Brain pericyte (primary cell): ENCODE measurements at regions not wholly inside any gene's neighbourhood (a gene's known extent, or its start where the extent isn't known, plus 50 kb on each side); places are given as distances from the start of the nearest gene placed in this dataset.
"Not testable (repeated sequence)": the region's sequence is repeated elsewhere in the genome, so short reads cannot be mapped to it uniquely, and the experiment has no call there.

ENCODE experiments used
- DNase-seq: peaks from one replicate; pipeline ENCODE4 v3.0.0-alpha.2; 2012; ENCODE audit warnings: low read depth, low spot score

DNA sequence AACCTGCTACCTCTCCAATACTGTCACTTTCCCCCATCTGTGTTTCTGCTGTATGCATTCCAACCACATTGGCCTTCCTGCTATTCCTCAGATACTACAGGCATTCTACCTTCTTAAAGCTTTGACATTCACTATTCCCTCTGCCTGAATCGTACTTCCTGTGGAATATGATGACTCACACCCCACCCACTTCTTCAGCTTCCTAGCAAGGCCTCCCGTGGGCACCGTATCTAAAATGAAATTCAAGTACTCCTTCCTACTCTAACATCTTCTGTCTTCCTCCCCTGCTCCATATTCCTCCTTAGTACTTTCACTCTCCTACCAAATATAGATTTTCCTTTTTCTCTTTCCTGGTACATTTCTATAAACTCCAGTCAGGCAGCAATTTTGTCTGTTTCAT is 710.4 kb downstream of the RNF144A start:
- no peak for DNase-seq

DNA sequence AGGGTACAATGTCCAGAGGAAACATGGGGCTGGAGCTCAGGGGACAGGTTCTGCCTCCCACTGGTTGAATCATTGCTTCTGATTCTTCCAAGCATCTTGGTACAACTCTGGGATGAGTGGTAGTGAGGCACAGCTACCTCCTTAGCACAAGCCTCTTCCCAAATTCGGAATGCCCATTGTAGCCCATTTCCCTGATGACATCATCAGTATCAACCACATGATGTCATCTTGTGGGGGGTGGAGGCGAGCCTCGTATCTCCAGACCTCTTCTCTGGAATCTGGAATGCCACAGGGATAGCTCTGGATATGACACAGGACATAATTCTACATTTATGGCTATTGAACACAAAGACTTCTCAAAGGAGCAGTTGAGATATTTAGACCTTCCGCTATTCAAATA is 715.2 kb downstream of the RNF144A start:
- DNase-seq: peak; percentile 0

DNA sequence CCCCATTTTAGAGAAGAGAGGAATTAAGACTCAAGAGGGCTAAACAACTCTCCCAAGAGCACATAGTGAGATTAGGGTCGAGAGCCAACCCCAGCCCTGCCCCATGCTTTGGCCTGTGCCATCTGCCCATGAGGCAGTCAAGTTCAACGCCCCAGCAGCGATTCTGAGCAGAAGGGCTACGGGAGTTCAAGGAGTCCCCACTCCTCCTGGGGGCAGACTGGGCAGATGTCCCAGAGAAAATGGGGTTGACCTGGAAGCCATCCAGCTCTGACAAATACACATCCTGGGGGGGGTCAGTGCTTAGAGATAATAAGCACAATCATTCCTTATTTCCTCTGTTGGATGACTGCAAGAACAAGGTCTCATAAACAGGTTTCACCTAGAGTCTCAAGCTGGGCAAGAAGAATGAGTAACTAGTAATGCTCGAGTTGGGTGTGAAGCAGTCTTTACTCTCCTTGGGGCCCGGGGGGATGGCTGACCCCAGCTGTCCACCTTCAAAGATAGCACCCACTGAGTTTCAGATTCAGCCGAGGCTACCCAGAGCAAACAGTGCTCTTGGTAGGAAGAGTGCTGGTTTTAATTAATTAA is 716.4 kb downstream of the RNF144A start:
- DNase-seq: no peak

DNA sequence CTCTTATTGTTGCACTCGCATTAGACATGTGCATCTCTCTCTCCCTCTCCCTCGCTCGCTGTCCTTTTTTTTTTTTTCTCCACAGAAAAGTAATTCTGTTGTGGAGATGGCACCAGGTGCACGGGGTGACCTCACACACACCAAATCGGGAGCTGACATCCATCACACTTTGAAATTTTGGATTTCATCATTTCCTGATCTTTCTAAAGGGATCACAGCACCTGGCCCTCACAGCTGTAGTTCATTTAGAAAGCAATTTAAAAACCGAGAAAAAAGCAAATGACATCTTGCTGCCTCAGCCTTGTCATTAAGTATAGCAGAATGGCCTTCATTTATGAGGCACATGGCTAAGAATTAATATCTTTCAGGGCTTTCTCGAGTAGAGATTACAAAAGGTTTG is 717.2 kb downstream of the RNF144A start:
- DNase-seq: no peak

DNA sequence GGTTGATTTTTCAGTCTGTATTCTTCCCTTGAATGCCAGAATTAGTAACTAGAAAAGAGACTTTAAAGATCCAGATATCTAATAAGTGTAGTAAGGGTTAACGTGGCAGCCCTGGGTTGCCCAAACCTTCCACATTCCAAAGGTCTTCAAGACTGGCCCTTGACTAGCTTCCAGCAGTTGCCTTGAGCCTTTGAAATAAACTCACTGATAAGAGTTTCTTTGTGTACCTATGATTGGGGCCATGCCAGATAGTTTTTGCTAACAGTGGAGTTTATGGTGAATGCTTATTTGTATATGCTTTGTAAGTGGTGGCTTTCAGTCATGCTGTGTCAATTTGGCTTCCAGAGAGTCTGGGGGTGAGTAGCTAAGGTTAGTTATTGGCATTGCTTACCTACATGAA is 722.3 kb downstream of the RNF144A start:
- DNase-seq: no peak

DNA sequence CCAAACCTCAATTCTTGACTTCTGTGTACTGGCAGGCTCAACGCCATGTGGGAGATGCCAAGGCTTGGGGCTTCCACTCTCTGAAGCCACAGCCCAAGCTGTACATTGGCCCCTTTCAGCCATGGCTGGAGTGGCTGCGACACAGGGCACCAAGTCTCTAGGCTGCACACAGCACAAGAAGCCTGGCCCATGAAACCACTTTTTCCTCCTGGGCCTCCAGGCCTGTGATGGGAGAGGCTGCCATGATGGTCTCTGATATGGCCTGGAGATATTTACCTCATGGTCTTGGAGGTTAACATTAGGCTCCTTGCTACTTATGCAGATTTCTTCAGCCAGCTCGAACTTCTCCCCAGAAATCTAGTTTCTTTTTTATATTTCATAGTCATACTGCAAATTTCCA is 724.1 kb downstream of the RNF144A start:
- DNase-seq: not testable (repeated sequence)

DNA sequence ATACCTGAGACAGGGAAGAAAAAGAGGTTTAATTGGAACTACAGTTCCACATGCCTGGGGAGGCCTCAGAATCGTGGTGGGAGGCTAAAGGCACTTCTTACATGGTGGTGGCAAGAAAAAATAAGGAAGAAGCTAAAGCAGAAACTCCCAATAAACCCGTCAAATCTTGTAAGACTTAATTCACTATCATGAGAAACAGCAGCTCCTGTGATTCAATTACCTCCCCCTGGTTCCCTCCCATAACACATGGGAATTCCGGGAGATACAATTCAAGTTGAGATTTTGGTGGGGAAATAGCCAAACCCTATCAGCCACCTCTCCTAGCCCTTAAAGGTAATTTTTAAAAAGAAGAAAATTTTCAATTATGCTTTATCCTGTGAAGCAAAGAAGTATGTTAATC is 728.8 kb downstream of the RNF144A start:
- DNase-seq: no peak

DNA sequence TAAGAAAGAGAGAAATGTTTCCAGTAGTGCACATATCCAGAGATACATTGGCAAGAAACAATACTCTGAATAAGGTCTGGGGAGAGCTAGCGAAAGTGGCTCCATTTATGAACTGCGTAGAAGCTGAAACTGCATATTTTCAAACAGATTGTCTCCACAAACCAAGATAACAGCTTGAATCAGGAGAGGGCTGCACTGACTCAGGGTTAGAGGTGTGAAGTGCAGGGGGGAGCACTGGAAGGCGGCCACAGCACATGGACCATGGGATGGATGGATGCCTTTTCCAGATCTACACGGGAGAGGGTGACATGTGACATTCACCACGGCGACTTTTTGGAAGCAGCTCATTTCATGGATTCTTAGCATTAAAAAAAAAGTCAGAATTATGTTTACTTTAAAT is 729.4 kb downstream of the RNF144A start:
- DNase-seq: no peak

DNA sequence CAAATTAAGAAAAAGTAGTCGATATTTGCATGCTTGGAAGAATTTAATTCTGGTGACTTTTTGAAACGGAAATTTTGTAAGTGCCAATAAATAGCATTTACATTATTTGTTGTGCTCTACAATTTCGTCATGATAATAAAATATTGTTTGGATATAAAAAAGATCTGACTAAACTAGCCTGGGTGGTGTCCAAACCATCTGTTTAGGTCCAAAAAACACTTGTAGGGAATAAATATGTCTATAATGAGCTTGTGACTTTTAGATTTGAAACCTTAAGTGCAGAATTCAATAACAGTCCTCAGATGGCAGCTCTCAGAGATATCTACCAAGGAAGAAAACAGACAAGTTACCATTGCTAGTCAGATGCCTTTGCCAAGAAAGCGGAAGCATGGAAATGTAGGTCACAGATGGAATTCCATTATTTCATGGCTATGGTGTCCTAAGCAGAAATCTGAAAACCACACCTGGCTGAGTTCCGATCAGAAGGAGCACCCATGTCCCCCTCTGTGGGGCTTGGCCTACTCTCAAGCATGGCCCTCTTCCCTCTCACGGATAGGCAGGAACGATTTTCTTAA is 731.1 kb downstream of the RNF144A start:
- DNase-seq: no peak

DNA sequence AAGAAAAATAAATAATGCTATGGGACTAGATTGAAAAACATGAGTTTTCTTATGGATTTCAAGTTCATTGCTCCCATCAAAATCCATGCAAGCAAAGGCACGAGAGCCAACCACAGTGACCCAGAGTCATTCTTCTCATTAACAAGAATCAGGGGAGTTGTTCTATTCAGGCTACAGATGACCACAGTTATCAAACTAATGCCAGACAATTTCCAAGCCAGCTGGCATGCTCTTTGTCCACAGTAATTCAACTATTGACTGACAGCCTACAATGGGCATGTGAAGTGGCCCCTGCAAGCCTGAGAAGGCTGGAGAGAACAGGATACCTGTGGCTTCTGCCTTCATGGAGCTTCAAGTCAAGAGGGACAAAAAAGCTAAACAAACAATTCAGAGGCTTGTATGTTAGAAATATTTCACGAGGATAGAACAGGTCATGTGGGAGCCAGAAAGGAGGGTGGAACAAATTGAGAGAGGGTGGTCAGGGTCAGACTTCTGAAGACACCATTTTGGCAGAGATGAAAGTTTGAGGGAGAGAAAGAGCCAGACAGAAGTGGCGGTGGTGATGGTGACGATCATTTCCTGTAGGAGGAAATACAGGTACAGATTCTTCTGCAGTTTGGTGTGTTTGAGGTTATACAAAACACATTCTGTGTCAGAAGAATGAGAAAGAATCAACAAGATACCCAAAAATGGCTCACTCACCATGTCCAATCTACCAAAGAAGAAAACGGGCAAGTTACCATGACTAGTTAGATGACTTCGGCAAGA is 732.4 kb downstream of the RNF144A start:
- no peak for DNase-seq

DNA sequence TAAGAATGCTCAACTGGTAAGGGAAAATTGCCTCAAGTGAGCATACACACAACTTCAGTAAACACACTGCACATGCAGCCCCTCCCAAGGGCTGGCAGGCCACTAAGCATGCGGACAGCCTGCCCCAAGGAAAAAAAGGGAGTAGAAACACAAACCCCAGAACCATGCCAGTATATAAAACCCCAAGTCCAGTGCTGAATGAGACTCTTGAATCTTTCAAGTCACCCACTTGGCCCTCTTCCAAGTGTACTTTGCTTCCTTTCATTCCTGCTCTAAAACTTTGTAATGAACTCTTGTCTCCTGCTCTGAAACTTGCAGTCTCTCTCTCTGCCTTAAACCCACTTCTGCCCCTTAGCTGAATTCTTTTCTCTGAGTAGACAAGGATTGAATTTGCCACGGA is 736.4 kb downstream of the RNF144A start:
- DNase-seq: no peak

DNA sequence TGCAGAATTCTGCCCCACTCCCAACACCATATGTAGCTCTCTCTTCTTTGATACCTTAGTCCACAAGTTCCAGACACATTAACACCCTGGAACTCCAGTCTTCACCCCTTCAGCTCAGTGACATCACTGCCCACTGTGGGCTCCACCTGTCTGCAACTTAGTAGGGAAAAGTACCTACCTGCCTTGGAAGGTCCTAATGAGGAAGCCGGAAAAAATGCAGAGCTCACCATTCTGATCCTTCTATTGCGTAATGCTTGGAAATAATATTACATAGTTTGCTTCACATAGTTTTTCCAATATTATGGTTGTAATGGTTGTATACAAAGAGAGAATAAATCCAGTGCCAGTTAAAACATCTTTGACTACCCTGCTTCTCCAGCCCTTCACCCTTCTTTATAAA is 738.4 kb downstream of the RNF144A start:
- DNase-seq: no peak

DNA sequence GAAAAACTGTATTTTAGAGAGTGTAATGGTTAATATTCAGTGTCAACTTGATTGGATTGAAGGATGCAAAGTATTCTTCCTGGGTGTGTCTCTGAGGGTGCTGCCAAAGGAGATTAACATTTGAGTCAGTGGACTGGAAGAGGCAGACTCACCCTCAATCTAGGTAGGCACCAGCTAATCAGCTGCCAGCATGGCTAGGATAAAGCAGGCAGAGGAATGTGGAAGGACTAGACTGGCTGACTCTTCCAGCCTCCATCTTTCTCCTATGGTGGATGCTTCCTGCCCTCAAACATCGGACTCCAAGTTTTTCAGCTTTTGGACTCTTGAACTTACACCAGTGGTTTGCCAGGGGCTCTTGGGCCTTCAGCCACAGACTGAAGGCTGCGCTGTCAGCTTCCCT is 740.3 kb downstream of the RNF144A start:
- not testable (repeated sequence) for DNase-seq

DNA sequence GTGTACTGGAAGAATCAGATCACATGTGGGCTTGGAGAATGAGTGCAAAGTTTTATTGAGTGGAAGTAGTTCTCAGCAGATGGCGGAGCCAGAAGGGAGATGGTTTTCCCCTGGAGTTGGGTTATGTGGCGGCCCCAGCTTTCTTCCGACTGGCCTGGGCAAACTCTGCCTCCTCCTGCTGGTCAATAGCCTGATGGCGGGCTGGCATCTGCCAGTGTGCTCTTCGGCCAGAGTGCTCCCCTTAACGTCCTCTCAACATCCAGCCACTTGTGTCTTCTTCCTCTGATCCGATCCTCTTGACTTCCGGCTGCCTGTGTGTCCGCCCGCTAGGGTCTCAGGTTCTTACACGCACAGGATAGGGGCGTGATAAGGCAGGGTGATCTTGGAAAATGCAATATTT is 741.3 kb downstream of the RNF144A start:
- DNase-seq: no peak

DNA sequence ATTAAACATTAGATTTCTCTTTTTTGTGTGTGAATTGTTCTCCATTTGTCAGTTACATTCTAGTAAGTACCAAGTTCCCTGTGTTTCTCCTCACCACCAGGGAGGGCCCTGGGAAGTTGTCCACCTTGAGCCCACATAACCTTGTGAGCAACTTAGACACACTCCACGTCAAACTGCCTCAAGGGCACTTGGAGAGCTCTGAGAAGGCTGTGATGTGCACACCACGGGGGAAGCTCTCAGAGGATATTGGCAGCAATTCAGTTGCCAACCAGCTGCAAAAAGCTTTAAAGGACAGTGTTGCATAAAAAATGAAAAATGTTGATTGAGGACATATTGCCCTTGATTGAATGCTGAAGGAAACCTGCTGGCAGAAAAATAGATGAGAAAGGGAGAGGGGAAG is 743.6 kb downstream of the RNF144A start:
- DNase-seq: no peak

DNA sequence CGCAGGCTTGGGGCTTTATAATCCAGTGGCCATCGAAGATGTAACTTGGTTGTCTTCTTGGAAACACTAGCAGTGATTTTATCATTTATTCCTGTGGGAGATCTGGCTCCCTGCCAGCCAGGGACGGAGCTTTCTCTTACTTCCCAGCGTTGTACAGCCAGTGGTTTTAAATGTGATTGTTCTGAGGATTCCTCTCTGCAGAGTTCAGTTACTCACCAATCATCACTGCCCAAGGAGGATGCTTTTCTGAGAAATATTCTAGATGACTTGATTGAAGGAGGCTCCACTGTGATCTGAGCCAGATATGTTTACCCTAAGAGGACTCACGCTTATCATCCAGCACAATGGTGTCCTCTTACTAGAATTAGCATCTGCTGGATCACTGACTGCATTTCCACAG is 744.3 kb downstream of the RNF144A start:
- no peak for DNase-seq

DNA sequence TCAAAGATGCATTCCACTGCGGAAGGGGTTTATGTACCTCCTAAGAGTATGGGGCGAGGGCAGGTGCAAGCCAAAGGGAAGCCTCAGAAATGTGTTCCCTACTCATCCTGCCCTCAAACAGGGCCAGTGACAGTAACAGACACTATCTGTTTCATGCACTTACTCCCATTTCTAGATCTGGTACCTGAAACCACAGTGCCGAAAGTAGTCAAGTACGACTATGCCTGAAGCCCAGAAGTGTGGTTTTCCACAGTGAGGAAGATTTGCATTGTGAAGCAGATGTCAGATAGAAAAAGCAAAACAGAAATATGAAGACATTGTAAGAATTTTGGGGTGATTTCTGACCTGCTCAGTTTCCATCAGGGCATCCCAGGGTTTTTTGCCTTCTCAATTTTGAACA is 748.7 kb downstream of the RNF144A start:
- DNase-seq: no peak

DNA sequence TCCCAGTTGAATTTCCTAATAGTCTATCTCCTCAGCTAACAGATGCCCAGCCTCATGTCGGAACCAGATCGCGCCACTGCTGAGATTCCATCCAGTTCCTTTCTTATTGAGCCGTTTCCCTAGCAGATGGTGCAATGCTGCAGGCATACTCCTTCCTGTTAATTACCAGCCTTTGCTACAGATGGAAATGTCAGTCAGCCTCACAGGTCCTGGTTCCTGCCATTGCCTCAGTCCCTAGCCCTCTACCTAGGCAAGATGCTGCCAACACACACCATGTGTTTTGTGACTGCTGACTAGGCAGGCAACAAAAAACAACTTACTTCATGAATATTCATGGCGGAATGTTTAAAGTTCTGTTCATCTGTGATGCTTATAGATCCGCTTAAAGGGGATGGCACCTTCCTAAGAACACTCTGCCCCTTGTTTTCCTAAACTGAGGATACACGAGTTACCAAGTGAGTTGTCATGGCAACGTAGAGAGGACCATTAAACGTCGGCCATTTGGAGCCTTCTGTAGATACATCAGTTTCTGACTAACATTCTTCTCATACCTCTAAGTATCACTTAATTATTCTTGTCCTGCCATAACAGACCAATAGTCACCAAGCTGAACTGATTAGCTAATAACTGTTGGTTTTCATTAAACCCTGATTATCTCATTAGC is 749.5 kb downstream of the RNF144A start:
- no peak for DNase-seq

DNA sequence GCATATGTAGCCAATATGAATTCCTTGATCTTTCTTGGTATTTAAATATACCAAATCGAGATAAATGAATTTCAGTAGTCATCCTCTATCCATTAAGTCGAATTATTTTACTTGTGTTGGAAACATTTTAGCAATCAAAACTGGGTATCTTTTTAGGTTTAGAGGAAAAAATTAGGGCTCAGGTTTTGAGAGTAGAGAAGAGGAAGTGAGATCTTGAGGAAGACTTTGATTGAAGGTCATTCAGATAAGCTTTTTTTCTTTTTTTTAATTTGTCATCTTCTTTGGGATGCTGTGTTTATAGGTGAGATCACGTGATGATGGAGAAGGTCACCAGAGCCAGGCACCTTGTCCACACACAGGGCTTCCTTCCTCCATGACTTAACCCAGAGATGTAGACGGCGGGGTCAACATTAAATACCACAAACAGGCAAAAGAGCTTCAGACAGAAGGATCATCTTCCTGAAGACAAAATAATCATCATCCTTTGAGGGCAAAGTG is 750.1 kb downstream of the RNF144A start:
- no peak for DNase-seq

DNA sequence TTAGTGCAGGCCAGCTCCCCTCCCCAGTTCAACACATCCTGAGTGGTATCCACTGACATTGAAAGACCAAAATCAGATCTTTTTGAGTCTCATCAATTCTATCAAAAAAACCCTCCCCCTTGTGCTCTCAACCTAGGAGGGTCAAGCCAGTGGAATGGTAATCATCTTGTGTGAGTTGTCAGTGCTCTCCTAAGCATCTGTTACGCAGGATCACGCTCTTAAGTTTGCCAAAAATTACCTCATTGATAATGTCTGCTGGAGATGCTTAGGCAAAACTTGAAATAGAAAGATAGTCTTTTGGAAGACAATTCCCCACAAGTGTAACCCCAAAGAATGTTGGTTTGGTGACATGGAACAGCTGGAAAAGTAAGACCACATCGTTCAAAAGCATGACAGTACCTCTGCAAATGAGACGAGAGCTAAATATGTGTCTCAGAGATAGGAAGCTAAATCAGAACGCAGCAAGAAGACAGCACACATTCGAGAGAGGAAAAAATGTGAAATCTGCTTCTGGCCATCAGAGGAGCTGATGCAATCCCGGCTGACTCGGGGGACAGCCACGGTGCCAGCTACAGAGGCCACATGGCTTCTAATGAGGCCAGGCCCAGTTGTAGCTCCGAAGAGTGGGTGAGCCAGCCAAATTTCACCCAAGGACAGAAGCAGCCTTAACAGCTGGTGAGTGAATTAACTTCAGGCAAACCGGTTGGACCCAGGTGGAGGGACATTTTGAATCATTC is 753.9 kb downstream of the RNF144A start:
- no peak for DNase-seq

DNA sequence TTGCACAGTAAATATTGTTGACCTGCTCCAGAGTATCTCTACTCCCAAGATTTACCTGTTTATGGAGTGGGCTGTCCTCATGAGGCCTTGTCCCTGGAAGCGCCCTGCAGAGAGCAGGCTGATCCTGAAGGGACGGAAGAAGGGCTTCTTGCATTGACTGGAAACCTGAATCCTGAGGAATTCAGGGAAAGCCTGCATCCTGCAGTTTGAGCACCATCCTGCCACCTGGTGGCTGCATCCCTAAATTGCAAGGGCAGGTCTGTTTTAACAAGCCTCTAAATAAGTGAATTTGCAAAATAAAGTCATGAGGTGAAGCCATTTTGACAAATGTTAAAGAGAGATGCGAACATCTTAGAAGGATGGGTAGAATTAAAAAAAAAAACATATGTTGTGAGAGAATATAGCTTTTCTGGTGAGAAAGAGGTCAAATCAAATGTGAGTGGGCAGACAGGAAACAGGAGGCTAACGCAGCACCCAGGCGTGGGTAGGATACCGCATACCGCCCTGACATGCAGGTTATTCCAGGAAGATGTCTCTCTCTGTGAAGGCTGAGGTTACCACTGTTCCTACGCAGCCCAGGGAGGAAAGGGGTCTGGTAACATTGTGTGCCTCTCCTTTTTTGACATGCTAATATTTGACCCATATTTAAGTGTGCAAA is 754.9 kb downstream of the RNF144A start:
- no peak for DNase-seq
